NCI-H1417 (cell line): ENCODE measurements at regions not wholly inside any gene's neighbourhood (a gene's known extent, or its start where the extent isn't known, plus 50 kb on each side); places are given as distances from the start of the nearest gene placed in this dataset.
A peak's percentile ranks its signal among the peaks of the same experiment; 100 is the strongest.
"Not testable (repeated sequence)": the region's sequence is repeated elsewhere in the genome, so short reads cannot be mapped to it uniquely, and the experiment has no call there.

Experiments used
- DNase-seq, 3 experiments: peaks; one replicate each; lab custom pipeline; 2025; lab: John Stamatoyannopoulos, UW

- no peak for DNase-seq
These were observed 111.4 kb upstream of the TOPAZ1 start for GRCh38 chr3:44130249-44130648.

- no peak for DNase-seq
These were observed 109.6 kb upstream of the TOPAZ1 start for GRCh38 chr3:44132061-44132460.

GRCh38 chr3:44132593-44132992, 109.1 kb upstream of the TOPAZ1 start:
- no peak for DNase-seq

GRCh38 chr3:44136421-44136820, 105.3 kb upstream of the TOPAZ1 start:
- no peak for DNase-seq

- DNase-seq: no peak
These were observed 95.6 kb upstream of the TOPAZ1 start for GRCh38 chr3:44146073-44146472.

- no peak for DNase-seq
These were observed 81.9 kb upstream of the TOPAZ1 start for GRCh38 chr3:44159696-44160300.

- no peak for DNase-seq
These were observed 80.9 kb upstream of the TOPAZ1 start for GRCh38 chr3:44160818-44161217.

- no peak for DNase-seq
These were observed 69.8 kb upstream of the TOPAZ1 start for GRCh38 chr3:44171891-44172290.

- DNase-seq: not testable (repeated sequence)
These were observed 69.0 kb upstream of the TOPAZ1 start for GRCh38 chr3:44172701-44173100.

GRCh38 chr3:44173263-44173662, 68.4 kb upstream of the TOPAZ1 start:
- DNase-seq: no peak

- peak in 1 of 3 experiments; percentile 2 for DNase-seq
These were observed 66.6 kb upstream of the TOPAZ1 start for GRCh38 chr3:44175070-44175469.

- DNase-seq: no peak
These were observed 62.4 kb upstream of the TOPAZ1 start for GRCh38 chr3:44179246-44179645.

- peak; percentile 6 to 80 (median 58) for DNase-seq
These were observed 57.2 kb upstream of the TOPAZ1 start for GRCh38 chr3:44184319-44184953.

GRCh38 chr3:44185396-44185915, 56.2 kb upstream of the TOPAZ1 start:
- DNase-seq: no peak

- no peak for DNase-seq
These were observed 55.5 kb upstream of the TOPAZ1 start for GRCh38 chr3:44186111-44186672.

GRCh38 chr3:44186712-44187111, 55.0 kb upstream of the TOPAZ1 start:
- no peak for DNase-seq
